ENCODE measurements at regions not wholly inside any gene's neighbourhood (a gene's known extent, or its start where the extent isn't known, plus 50 kb on each side); places are given as distances from the start of the nearest gene placed in this dataset.
"Not testable (repeated sequence)": the region's sequence is repeated elsewhere in the genome, so short reads cannot be mapped to it uniquely, and the experiment has no call there.

- DNase-seq (ENCODE audit: low read depth in 2 of 3, low spot score in 2 of 3) = no peak
Observed at GRCh38 chr4:187380181-187380581, 615.4 kb upstream of the ZFP42 start.

- DNase-seq (ENCODE audit: low read depth in 2 of 3, low spot score in 2 of 3) = no peak
Observed at GRCh38 chr4:187383181-187383580, 612.4 kb upstream of the ZFP42 start.

GRCh38 chr4:187387739-187388138 lies 607.8 kb upstream of the ZFP42 start:
- DNase-seq (ENCODE audit: low read depth in 2 of 3, low spot score in 2 of 3) = no peak

GRCh38 chr4:187389420-187389819 lies 606.2 kb upstream of the ZFP42 start:
- DNase-seq (ENCODE audit: low read depth in 2 of 3, low spot score in 2 of 3) = no peak

GRCh38 chr4:187390646-187391045 lies 604.9 kb upstream of the ZFP42 start:
- DNase-seq (ENCODE audit: low read depth in 2 of 3, low spot score in 2 of 3) = no peak

GRCh38 chr4:187393531-187394344 lies 601.8 kb upstream of the ZFP42 start:
- DNase-seq (ENCODE audit: low read depth in 2 of 3, low spot score in 2 of 3) = no peak

- DNase-seq (ENCODE audit: low read depth in 2 of 3, low spot score in 2 of 3) = no peak
Observed at GRCh38 chr4:187396106-187396505, 599.5 kb upstream of the ZFP42 start.

- DNase-seq (ENCODE audit: low read depth in 2 of 3, low spot score in 2 of 3) = not testable (repeated sequence)
Observed at GRCh38 chr4:187408447-187408846, 587.1 kb upstream of the ZFP42 start.

GRCh38 chr4:187413564-187414358 lies 581.8 kb upstream of the ZFP42 start:
- no peak for DNase-seq (ENCODE audit: low read depth in 2 of 3, low spot score in 2 of 3)

GRCh38 chr4:187414716-187415115 lies 580.9 kb upstream of the ZFP42 start:
- DNase-seq (ENCODE audit: low read depth in 2 of 3, low spot score in 2 of 3) = no peak

GRCh38 chr4:187415231-187415630 lies 580.3 kb upstream of the ZFP42 start:
- no peak for DNase-seq (ENCODE audit: low read depth in 2 of 3, low spot score in 2 of 3)

- no peak for DNase-seq (ENCODE audit: low read depth in 2 of 3, low spot score in 2 of 3)
Observed at GRCh38 chr4:187416216-187416615, 579.4 kb upstream of the ZFP42 start.

GRCh38 chr4:187417721-187418120 lies 577.9 kb upstream of the ZFP42 start:
- no peak for DNase-seq (ENCODE audit: low read depth in 2 of 3, low spot score in 2 of 3)

GRCh38 chr4:187422655-187423054 lies 572.9 kb upstream of the ZFP42 start:
- no peak for DNase-seq (ENCODE audit: low read depth in 2 of 3, low spot score in 2 of 3)

- DNase-seq (ENCODE audit: low read depth in 2 of 3, low spot score in 2 of 3) = no peak
Observed at GRCh38 chr4:187424636-187425035, 570.9 kb upstream of the ZFP42 start.

- no peak for DNase-seq (ENCODE audit: low read depth in 2 of 3, low spot score in 2 of 3)
Observed at GRCh38 chr4:187426511-187426910, 569.1 kb upstream of the ZFP42 start.

- DNase-seq (ENCODE audit: low read depth in 2 of 3, low spot score in 2 of 3) = no peak
Observed at GRCh38 chr4:187432310-187432709, 563.3 kb upstream of the ZFP42 start.

GRCh38 chr4:187433141-187433540 lies 562.4 kb upstream of the ZFP42 start:
- no peak for DNase-seq (ENCODE audit: low read depth in 2 of 3, low spot score in 2 of 3)

- DNase-seq (ENCODE audit: low read depth in 2 of 3, low spot score in 2 of 3) = no peak
Observed at GRCh38 chr4:187436251-187436650, 559.3 kb upstream of the ZFP42 start.

GRCh38 chr4:187444061-187444460 lies 551.5 kb upstream of the ZFP42 start:
- no peak for DNase-seq (ENCODE audit: low read depth in 2 of 3, low spot score in 2 of 3)

- DNase-seq (ENCODE audit: low read depth in 2 of 3, low spot score in 2 of 3) = no peak
Observed at GRCh38 chr4:187449702-187450101, 545.9 kb upstream of the ZFP42 start.

- DNase-seq (ENCODE audit: low read depth in 2 of 3, low spot score in 2 of 3) = no peak
Observed at GRCh38 chr4:187451776-187452175, 543.8 kb upstream of the ZFP42 start.

Measured in hematopoietic multipotent progenitor cell (in vitro differentiated cells).